Activated CD8-positive, alpha-beta T cell treated with anti-CD3 and anti-CD28 coated beads for 36 hours (primary cell): ENCODE measurements at regions not wholly inside any gene's neighbourhood (a gene's known extent, or its start where the extent isn't known, plus 50 kb on each side); places are given as distances from the start of the nearest gene placed in this dataset.

Source experiments
- ATAC-seq: fragments of 200-7000 bp; cut with Tn5 transposase; one replicate; pipeline ENCODE4 v1.10.0; 2021; ENCODE audit warnings: mild to moderate bottlenecking, moderate library complexity
- CTCF ChIA-PET: fragments of 350-600 bp; sonication (Branson Sonifier 250); formaldehyde crosslinking; loops from one replicate; lab custom pipeline; 2021; ENCODE audit warnings: antibody characterized with exemption; lab: Charles Lee
- POLR2A ChIA-PET: fragments of 350-600 bp; sonication (Branson Sonifier 250); formaldehyde crosslinking; loops from one replicate; lab custom pipeline; 2021; ENCODE audit warnings: antibody characterized with exemption; lab: Charles Lee
- DNase-seq: peaks from one replicate; pipeline ENCODE4 v3.0.0-alpha.2; 2020
- H3K27ac Mint-ChIP-seq: one replicate; pipeline ENCODE4 v1.8.0; 2021; ENCODE audit warnings: mild to moderate bottlenecking, mixed read lengths
- H3K27me3 Mint-ChIP-seq: one replicate; pipeline ENCODE4 v1.8.0; 2021; ENCODE audit warnings: mixed read lengths
- H3K36me3 Mint-ChIP-seq: one replicate; pipeline ENCODE4 v1.8.0; 2021; ENCODE audit warnings: low read depth, mixed read lengths
- H3K4me1 Mint-ChIP-seq: one replicate; pipeline ENCODE4 v1.8.0; 2021; ENCODE audit warnings: low read depth, mixed read lengths
- H3K4me3 Mint-ChIP-seq: one replicate; pipeline ENCODE4 v1.8.0; 2021; ENCODE audit warnings: mild to moderate bottlenecking, moderate library complexity, mixed read lengths
- H3K9me3 Mint-ChIP-seq: one replicate; pipeline ENCODE4 v1.8.0; 2021; ENCODE audit warnings: mixed read lengths
- CTCF ChIP-seq: fragments of 200-600 bp; IDR thresholded peaks from one replicate; pipeline ENCODE4 v1.8.0; 2022; ENCODE audit warnings: antibody characterized with exemption, mild to moderate bottlenecking
- intact Hi-C: fragments of 100-400 bp; cut with micrococcal nuclease; formaldehyde crosslinking; loops from one replicate; pipeline ENCODE4 v1.10.0; 2022

GRCh38 chr5:143733665-143734455 lies 78.1 kb upstream of the HMHB1 start:
- no peak for ATAC-seq

GRCh38 chr5:143732402-143732801 lies 79.6 kb upstream of the HMHB1 start:
- Mint-ChIP-seq H3K27me3 (peaks cover 3% of the 10 kb centered on the region), H3K4me1 (no peaks in the 10 kb centered on the region), H3K9me3 (no peaks in the 10 kb centered on the region), H3K4me3 (no peak overlapping the region), H3K36me3 (no peaks in the 10 kb centered on the region), H3K27ac (no peak overlapping the region)
- no peak for DNase-seq
- CTCF ChIA-PET, result no interaction called here
- TF ChIP-seq CTCF, result no peak
- ATAC-seq, result no peak
- POLR2A ChIA-PET, result no interaction called here
- intact Hi-C loops, result no loop called here

More at GRCh38 chr5:143733665-143734455, 78.1 kb upstream of the HMHB1 start:
- intact Hi-C loops, result no loop called here
- Mint-ChIP-seq H3K4me3 (no peak overlapping the region), H3K36me3 (no peaks in the 10 kb centered on the region), H3K27ac (no peak overlapping the region), H3K9me3 (no peaks in the 10 kb centered on the region), H3K4me1 (no peaks in the 10 kb centered on the region), H3K27me3 (peaks cover 3% of the 10 kb centered on the region)
- POLR2A ChIA-PET, result no interaction called here
- CTCF ChIA-PET, result no interaction called here
- DNase-seq, result no peak
- no peak for TF ChIP-seq CTCF

- no peak for DNase-seq
- no peak overlapping the region for H3K4me3 Mint-ChIP-seq
- H3K27me3 Mint-ChIP-seq, result peaks cover 6% of the 10 kb centered on the region
- POLR2A ChIA-PET, result interaction anchor here (0.8 kb wide), 1 partner anchor 28 kb away, joined by 3 read pairs; no protein-coding TSS in a partner anchor
- TF ChIP-seq CTCF, result no peak
- H3K9me3 Mint-ChIP-seq, result peaks cover 3% of the 10 kb centered on the region
- no peak for ATAC-seq
- H3K27ac Mint-ChIP-seq, result no peak overlapping the region
- intact Hi-C loops, result no loop called here
- CTCF ChIA-PET, result no interaction called here
- H3K4me1 Mint-ChIP-seq, result no peaks in the 10 kb centered on the region
- peaks cover 2% of the 10 kb centered on the region for H3K36me3 Mint-ChIP-seq
Measured at GRCh38 chr5:143730112-143730801, 81.7 kb upstream of the HMHB1 start.

GRCh38 chr5:143729334-143729946 lies 82.5 kb upstream of the HMHB1 start:
- H3K27me3 Mint-ChIP-seq, result peaks cover 6% of the 10 kb centered on the region
- H3K4me3 Mint-ChIP-seq, result no peak overlapping the region
- TF ChIP-seq CTCF, result no peak
- H3K4me1 Mint-ChIP-seq, result no peaks in the 10 kb centered on the region
- H3K27ac Mint-ChIP-seq, result no peak overlapping the region
- intact Hi-C loops, result no loop called here
- ChIA-PET POLR2A (interaction anchor here (0.8 kb wide), 1 partner anchor 27 kb away, joined by 3 read pairs; no protein-coding TSS in a partner anchor), CTCF (interaction anchor here (1.0 kb wide), 1 partner anchor 15 kb away, joined by 3 read pairs; no protein-coding TSS in a partner anchor)
- ATAC-seq (no peak), DNase-seq (no peak)
- H3K36me3 Mint-ChIP-seq, result peaks cover 7% of the 10 kb centered on the region
- peaks cover 9% of the 10 kb centered on the region for H3K9me3 Mint-ChIP-seq
